ENCODE measurements at regions not wholly inside any gene's neighbourhood (a gene's known extent, or its start where the extent isn't known, plus 50 kb on each side); places are given as distances from the start of the nearest gene placed in this dataset.

GRCh38 chr2:52964916-52965530 lies 802.6 kb upstream of the CHAC2 start:
- no peak for DNase-seq (ENCODE audit: low spot score)
- ChIA-PET POLR2A (ENCODE audit: low non-redundant PET) (no interaction called here), CTCF (no interaction called here)
- TF ChIP-seq CTCF (conservative IDR thresholded peaks at IDR 0.05; ENCODE audit: low read depth) = no peak
- H3K27ac ChIP-seq = no peak overlapping the region

GRCh38 chr2:52961403-52961802 lies 806.2 kb upstream of the CHAC2 start:
- no peak for DNase-seq (ENCODE audit: low spot score)
- no peak overlapping the region for H3K27ac ChIP-seq
- ChIA-PET CTCF (no interaction called here), POLR2A (ENCODE audit: low non-redundant PET) (no interaction called here)
- TF ChIP-seq CTCF (conservative IDR thresholded peaks at IDR 0.05; ENCODE audit: low read depth) = no peak

- no peak for TF ChIP-seq CTCF (conservative IDR thresholded peaks at IDR 0.05; ENCODE audit: low read depth)
- POLR2A ChIA-PET (ENCODE audit: low non-redundant PET) = no interaction called here
- no peak for DNase-seq (ENCODE audit: low spot score)
- H3K27ac ChIP-seq = no peak overlapping the region
- CTCF ChIA-PET = interaction anchor here (0.6 kb wide), 1 partner anchor 154 kb away, joined by 3 read pairs; no protein-coding TSS in a partner anchor
Observed at GRCh38 chr2:52960881-52961280, 806.7 kb upstream of the CHAC2 start.

- H3K27ac ChIP-seq = no peak overlapping the region
- no peak for DNase-seq (ENCODE audit: low spot score)
- CTCF ChIA-PET = no interaction called here
- no peak for TF ChIP-seq CTCF (conservative IDR thresholded peaks at IDR 0.05; ENCODE audit: low read depth)
- POLR2A ChIA-PET (ENCODE audit: low non-redundant PET) = no interaction called here
Observed at GRCh38 chr2:52959801-52960200, 807.8 kb upstream of the CHAC2 start.

- DNase-seq (ENCODE audit: low spot score) = no peak
- TF ChIP-seq CTCF (conservative IDR thresholded peaks at IDR 0.05; ENCODE audit: low read depth) = no peak
- no peak overlapping the region for H3K27ac ChIP-seq
- ChIA-PET POLR2A (ENCODE audit: low non-redundant PET) (no interaction called here), CTCF (no interaction called here)
Observed at GRCh38 chr2:52956766-52957165, 810.8 kb upstream of the CHAC2 start.

- ChIA-PET POLR2A (ENCODE audit: low non-redundant PET) (no interaction called here), CTCF (no interaction called here)
- no peak for TF ChIP-seq CTCF (conservative IDR thresholded peaks at IDR 0.05; ENCODE audit: low read depth)
Observed at GRCh38 chr2:52956118-52956517, 811.5 kb upstream of the CHAC2 start.

More at GRCh38 chr2:52956118-52956517, 811.5 kb upstream of the CHAC2 start:
- no peak for DNase-seq (ENCODE audit: low spot score)
- no peak overlapping the region for H3K27ac ChIP-seq
